ACC112 (cell line): ENCODE measurements at regions not wholly inside any gene's neighbourhood (a gene's known extent, or its start where the extent isn't known, plus 50 kb on each side); places are given as distances from the start of the nearest gene placed in this dataset.

Experiments
- H2AFZ ChIP-seq: fragments of 200-600 bp; sonication (generic); one replicate; pipeline ENCODE4 v1.6.0; 2017; ENCODE audit warnings: antibody characterized with exemption, low read length; ENCODE audit not compliant: unreplicated experiment
- H3K27ac ChIP-seq: fragments of 200-600 bp; sonication (generic); 2 replicates; pipeline ENCODE4 v1.5.1; 2014; ENCODE audit warnings: low read depth, mild to moderate bottlenecking, antibody characterized with exemption, low read length, moderate library complexity
- H3K27me3 ChIP-seq: fragments of 200-600 bp; sonication (generic); 2 replicates; pipeline ENCODE4 v1.6.1; 2014; ENCODE audit warnings: mild to moderate bottlenecking, antibody characterized with exemption, low read length, moderate library complexity, mixed read lengths; ENCODE audit not compliant: insufficient read depth
- H3K36me3 ChIP-seq: fragments of 200-600 bp; sonication (generic); 2 replicates; pipeline ENCODE4 v1.6.1; 2016; ENCODE audit warnings: mild to moderate bottlenecking, antibody characterized with exemption, low read length, moderate library complexity, mixed read lengths; ENCODE audit not compliant: insufficient read depth
- H3K4me1 ChIP-seq: fragments of 200-600 bp; sonication (generic); one replicate; pipeline ENCODE4 v1.6.1; 2016; ENCODE audit warnings: low read length, mixed read lengths; ENCODE audit not compliant: insufficient read depth, unreplicated experiment, control insufficient read depth
- H3K4me3 ChIP-seq: fragments of 200-600 bp; sonication (generic); 2 replicates; pipeline ENCODE4 v1.5.1; 2014; ENCODE audit warnings: mild to moderate bottlenecking, low read depth, low read length
- H3K79me2 ChIP-seq: fragments of 200-600 bp; sonication (generic); one replicate; pipeline ENCODE4 v1.6.0; 2016; ENCODE audit warnings: low read length; ENCODE audit not compliant: control insufficient read depth, unreplicated experiment, insufficient read depth

- H3K4me1 ChIP-seq = no peaks in the 10 kb centered on the region
- H3K27me3 ChIP-seq = no peaks in the 10 kb centered on the region
- no peak overlapping the region for H2AFZ ChIP-seq
- H3K4me3 ChIP-seq = no peak overlapping the region
- no peak overlapping the region for H3K27ac ChIP-seq
- no peaks in the 10 kb centered on the region for H3K36me3 ChIP-seq
- no peaks in the 10 kb centered on the region for H3K79me2 ChIP-seq
Measured at GRCh38 chr5:174234388-174234787, 188.9 kb downstream of the NSG2 start.

- Histone ChIP-seq H2AFZ (no peak overlapping the region), H3K27me3 (no peaks in the 10 kb centered on the region), H3K36me3 (no peaks in the 10 kb centered on the region), H3K79me2 (no peaks in the 10 kb centered on the region), H3K27ac (no peak overlapping the region), H3K4me3 (no peak overlapping the region), H3K4me1 (no peaks in the 10 kb centered on the region)
Measured at GRCh38 chr5:174235221-174236011, 189.9 kb downstream of the NSG2 start.

GRCh38 chr5:174236070-174236469 lies 190.6 kb downstream of the NSG2 start:
- no peaks in the 10 kb centered on the region for H3K4me1 ChIP-seq
- H2AFZ ChIP-seq = no peak overlapping the region
- H3K27me3 ChIP-seq = no peaks in the 10 kb centered on the region
- no peak overlapping the region for H3K27ac ChIP-seq
- H3K79me2 ChIP-seq = no peaks in the 10 kb centered on the region
- H3K36me3 ChIP-seq = no peaks in the 10 kb centered on the region
- H3K4me3 ChIP-seq = no peak overlapping the region

- Histone ChIP-seq H3K4me1 (no peaks in the 10 kb centered on the region), H3K4me3 (no peak overlapping the region), H3K36me3 (no peaks in the 10 kb centered on the region), H2AFZ (no peak overlapping the region), H3K27me3 (no peaks in the 10 kb centered on the region), H3K27ac (no peak overlapping the region), H3K79me2 (no peaks in the 10 kb centered on the region)
Measured at GRCh38 chr5:174239718-174240117, 194.2 kb downstream of the NSG2 start.

GRCh38 chr5:174242573-174242972 lies 197.1 kb downstream of the NSG2 start:
- H3K79me2 ChIP-seq = no peaks in the 10 kb centered on the region
- no peaks in the 10 kb centered on the region for H3K27me3 ChIP-seq
- no peaks in the 10 kb centered on the region for H3K4me1 ChIP-seq
- no peak overlapping the region for H3K27ac ChIP-seq
- no peak overlapping the region for H2AFZ ChIP-seq
- no peaks in the 10 kb centered on the region for H3K36me3 ChIP-seq
- H3K4me3 ChIP-seq = no peak overlapping the region

GRCh38 chr5:174243904-174244303 lies 198.4 kb downstream of the NSG2 start:
- Histone ChIP-seq H3K27me3 (no peaks in the 10 kb centered on the region), H3K4me1 (no peaks in the 10 kb centered on the region), H2AFZ (no peak overlapping the region), H3K4me3 (no peak overlapping the region), H3K36me3 (no peaks in the 10 kb centered on the region), H3K79me2 (no peaks in the 10 kb centered on the region), H3K27ac (no peak overlapping the region)

GRCh38 chr5:174245516-174246075 lies 200.1 kb downstream of the NSG2 start:
- Histone ChIP-seq H3K27me3 (no peaks in the 10 kb centered on the region), H2AFZ (no peak overlapping the region)

GRCh38 chr5:174246743-174247142 lies 201.2 kb downstream of the NSG2 start:
- Histone ChIP-seq H2AFZ (no peak overlapping the region), H3K27me3 (no peaks in the 10 kb centered on the region), H3K4me3 (no peak overlapping the region), H3K4me1 (no peaks in the 10 kb centered on the region), H3K36me3 (no peaks in the 10 kb centered on the region), H3K27ac (no peak overlapping the region), H3K79me2 (no peaks in the 10 kb centered on the region)

More at GRCh38 chr5:174245516-174246075, 200.1 kb downstream of the NSG2 start:
- no peaks in the 10 kb centered on the region for H3K4me1 ChIP-seq
- no peaks in the 10 kb centered on the region for H3K79me2 ChIP-seq
- no peaks in the 10 kb centered on the region for H3K36me3 ChIP-seq
- H3K4me3 ChIP-seq = no peak overlapping the region
- no peak overlapping the region for H3K27ac ChIP-seq

- H3K27ac ChIP-seq = no peak overlapping the region
- H3K36me3 ChIP-seq = no peaks in the 10 kb centered on the region
- H3K4me3 ChIP-seq = no peak overlapping the region
- H3K4me1 ChIP-seq = no peaks in the 10 kb centered on the region
- no peaks in the 10 kb centered on the region for H3K27me3 ChIP-seq
- H2AFZ ChIP-seq = no peak overlapping the region
- no peaks in the 10 kb centered on the region for H3K79me2 ChIP-seq
Measured at GRCh38 chr5:174247301-174247700, 201.8 kb downstream of the NSG2 start.

- no peak overlapping the region for H3K4me3 ChIP-seq
- H2AFZ ChIP-seq = no peak overlapping the region
- H3K36me3 ChIP-seq = no peaks in the 10 kb centered on the region
- no peaks in the 10 kb centered on the region for H3K79me2 ChIP-seq
- no peaks in the 10 kb centered on the region for H3K27me3 ChIP-seq
- H3K27ac ChIP-seq = no peak overlapping the region
- H3K4me1 ChIP-seq = no peaks in the 10 kb centered on the region
Measured at GRCh38 chr5:174251305-174252000, 205.9 kb downstream of the NSG2 start.

GRCh38 chr5:174252121-174252520 lies 206.6 kb downstream of the NSG2 start:
- Histone ChIP-seq H3K4me1 (no peaks in the 10 kb centered on the region), H2AFZ (no peak overlapping the region), H3K27me3 (no peaks in the 10 kb centered on the region), H3K79me2 (no peaks in the 10 kb centered on the region), H3K27ac (no peak overlapping the region), H3K4me3 (no peak overlapping the region), H3K36me3 (no peaks in the 10 kb centered on the region)
